ENCODE measurements at regions not wholly inside any gene's neighbourhood (a gene's known extent, or its start where the extent isn't known, plus 50 kb on each side); places are given as distances from the start of the nearest gene placed in this dataset.

DNA sequence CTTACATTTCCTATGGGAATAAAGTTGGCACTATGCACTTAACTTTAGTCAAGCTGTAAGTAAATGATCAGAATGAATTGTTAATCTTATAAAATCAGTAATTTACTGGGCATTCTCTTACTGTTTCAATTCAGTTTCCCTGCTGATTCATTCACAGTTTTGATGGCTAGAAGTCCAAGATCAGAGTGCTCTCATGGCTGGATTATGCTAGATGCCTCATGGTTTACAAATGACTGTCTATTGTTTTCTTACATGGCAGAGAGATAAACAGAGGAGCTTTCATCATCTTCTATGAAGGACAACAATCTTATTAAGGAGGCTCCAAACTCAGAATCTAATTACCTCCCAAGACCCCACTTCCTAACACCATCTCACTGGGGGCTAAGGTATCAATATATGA, 135.1 kb upstream of the CARD18 start:
- peaks cover 0 to 17% of the 10 kb centered on the region in 2 donors for H3K27me3 Mint-ChIP-seq

DNA sequence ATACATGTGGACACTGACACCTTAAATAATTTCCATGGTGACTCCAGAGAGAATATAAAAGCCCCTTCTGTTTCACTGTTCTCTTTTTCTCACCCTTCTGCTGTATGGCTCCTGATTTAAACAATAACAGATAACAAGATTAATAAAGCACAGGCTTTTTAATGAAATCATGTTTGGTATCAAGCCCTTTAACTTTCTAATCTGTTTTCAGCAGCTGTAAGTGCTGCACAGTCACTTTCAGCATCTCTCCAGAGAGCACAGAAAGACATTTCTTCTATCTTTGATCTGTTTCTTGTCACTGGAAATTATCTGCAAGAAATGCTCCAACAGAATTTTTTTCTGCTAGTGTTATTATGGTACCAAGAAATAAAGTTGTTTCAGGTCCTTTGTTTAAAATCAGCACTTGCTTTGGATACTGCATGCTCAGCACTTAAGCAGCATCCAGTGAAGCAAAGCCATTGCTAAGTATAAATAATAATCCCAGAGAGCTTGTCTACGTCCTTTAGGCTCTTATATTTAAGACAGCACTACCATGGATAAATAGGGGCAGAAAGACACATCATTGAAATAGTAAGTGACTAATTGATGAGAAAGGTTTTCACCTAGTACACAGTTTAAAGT, 134.2 kb upstream of the CARD18 start:
- H3K9me3 Mint-ChIP-seq: no peaks in the 10 kb centered on the region
- no peak overlapping the region for H3K4me3 Mint-ChIP-seq
- ATAC-seq (replicated peaks) (no peak), DNase-seq (no peak)
- peaks cover 0 to 17% of the 10 kb centered on the region in 2 donors for H3K27me3 Mint-ChIP-seq
- H3K27ac Mint-ChIP-seq: no peak overlapping the region
- no peaks in the 10 kb centered on the region for H3K4me1 Mint-ChIP-seq (ENCODE audit: low read depth in 2 of 2)
- H3K36me3 Mint-ChIP-seq (ENCODE audit: insufficient read depth): no peaks in the 10 kb centered on the region

More for the DNA sequence above, 135.1 kb upstream of the CARD18 start:
- DNase-seq: no peak
- Mint-ChIP-seq H3K27ac (no peak overlapping the region), H3K4me3 (no peak overlapping the region), H3K36me3 (ENCODE audit: insufficient read depth) (no peaks in the 10 kb centered on the region), H3K9me3 (no peaks in the 10 kb centered on the region), H3K4me1 (ENCODE audit: low read depth in 2 of 2) (no peaks in the 10 kb centered on the region)
- ATAC-seq (replicated peaks): no peak

DNA sequence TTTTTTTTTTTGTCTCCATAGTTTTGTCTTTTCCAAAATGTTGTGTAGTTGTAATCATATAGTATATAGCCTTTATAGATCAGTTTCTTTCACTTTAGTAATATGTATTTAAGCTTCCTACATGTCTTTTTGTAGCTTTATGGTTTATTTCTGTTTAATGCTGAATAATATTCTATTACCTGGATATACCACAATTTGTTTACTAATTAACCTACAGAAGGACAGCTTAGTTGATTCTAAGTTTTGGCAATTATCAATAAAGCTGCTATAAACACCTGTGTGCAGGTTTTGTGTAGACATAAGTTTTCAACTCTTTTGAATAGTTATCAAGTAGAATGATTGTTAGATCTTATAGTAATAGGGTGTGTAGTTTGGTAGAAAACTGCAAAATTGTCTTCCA, 130.3 kb upstream of the CARD18 start:
- Mint-ChIP-seq H3K4me1 (ENCODE audit: low read depth in 2 of 2) (peaks cover 0 to 4% of the 10 kb centered on the region in 2 donors), H3K4me3 (no peak overlapping the region), H3K27me3 (peaks cover 0 to 17% of the 10 kb centered on the region in 2 donors), H3K36me3 (ENCODE audit: insufficient read depth) (no peaks in the 10 kb centered on the region), H3K27ac (no peak overlapping the region), H3K9me3 (no peaks in the 10 kb centered on the region)
- ATAC-seq (replicated peaks) (no peak), DNase-seq (no peak)

DNA sequence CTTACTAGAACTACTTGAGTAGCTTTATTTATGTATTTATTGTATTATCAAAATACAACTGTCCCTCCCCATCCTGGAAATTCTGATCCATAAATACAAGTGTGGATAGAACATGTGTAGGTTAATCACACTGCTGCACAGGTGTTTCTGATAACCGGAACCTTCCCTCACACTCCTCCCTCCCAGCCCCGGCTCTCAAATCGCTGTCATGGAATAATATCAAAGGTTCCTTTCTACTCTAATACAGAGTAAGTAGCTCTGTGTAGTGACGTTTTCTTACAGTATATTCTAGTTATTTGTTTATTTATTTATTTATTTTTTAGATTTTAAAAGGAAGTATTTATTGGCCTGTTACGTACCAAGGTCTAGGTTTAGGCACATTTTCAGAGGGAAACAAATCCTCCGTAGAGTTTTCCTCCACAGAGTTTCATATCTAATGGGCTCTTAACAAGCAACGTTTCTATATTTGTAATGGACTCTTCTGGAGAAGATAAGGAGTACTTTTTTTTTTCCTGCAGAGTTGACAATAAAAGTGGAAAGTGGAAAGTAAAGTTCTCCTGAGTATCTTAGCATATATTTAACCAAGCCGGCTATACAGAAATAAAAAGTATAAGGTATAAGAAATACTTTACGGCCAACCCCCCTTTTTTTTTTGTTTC, 129.0 kb upstream of the CARD18 start:
- Mint-ChIP-seq H3K27me3 (peaks cover 0 to 7% of the 10 kb centered on the region in 2 donors), H3K4me3 (no peak overlapping the region), H3K9me3 (no peaks in the 10 kb centered on the region), H3K27ac (no peak overlapping the region), H3K4me1 (ENCODE audit: low read depth in 2 of 2) (peaks cover 0 to 4% of the 10 kb centered on the region in 2 donors), H3K36me3 (ENCODE audit: insufficient read depth) (no peaks in the 10 kb centered on the region)
- ATAC-seq (replicated peaks) (no peak), DNase-seq (no peak)

DNA sequence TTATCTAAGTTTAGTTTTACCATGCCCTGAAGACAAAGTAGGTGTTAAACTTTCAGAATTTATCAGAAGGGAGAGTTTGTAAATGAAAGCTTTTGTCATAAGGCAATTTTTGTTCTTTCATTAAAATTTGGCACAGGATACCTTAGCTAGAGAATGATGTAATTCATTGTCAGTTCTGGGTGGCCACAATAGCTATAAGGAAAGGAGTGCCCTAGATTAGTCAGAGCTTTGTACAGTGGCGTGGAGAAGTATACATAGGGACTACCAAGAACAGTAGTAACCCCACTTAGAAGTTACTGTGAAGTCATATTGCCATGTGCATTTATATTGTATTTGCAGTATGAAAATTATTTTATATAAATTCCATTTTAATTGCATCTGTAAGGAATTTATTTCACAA, 126.3 kb upstream of the CARD18 start:
- DNase-seq: no peak
- no peaks in the 10 kb centered on the region for H3K9me3 Mint-ChIP-seq
- H3K27me3 Mint-ChIP-seq: peaks cover 0 to 8% of the 10 kb centered on the region in 2 donors
- no peak overlapping the region for H3K27ac Mint-ChIP-seq
- H3K36me3 Mint-ChIP-seq (ENCODE audit: insufficient read depth): no peaks in the 10 kb centered on the region
- H3K4me1 Mint-ChIP-seq (ENCODE audit: low read depth in 2 of 2): peaks cover 0 to 4% of the 10 kb centered on the region in 2 donors
- ATAC-seq (replicated peaks): peak; percentile 26
- no peak overlapping the region for H3K4me3 Mint-ChIP-seq

DNA sequence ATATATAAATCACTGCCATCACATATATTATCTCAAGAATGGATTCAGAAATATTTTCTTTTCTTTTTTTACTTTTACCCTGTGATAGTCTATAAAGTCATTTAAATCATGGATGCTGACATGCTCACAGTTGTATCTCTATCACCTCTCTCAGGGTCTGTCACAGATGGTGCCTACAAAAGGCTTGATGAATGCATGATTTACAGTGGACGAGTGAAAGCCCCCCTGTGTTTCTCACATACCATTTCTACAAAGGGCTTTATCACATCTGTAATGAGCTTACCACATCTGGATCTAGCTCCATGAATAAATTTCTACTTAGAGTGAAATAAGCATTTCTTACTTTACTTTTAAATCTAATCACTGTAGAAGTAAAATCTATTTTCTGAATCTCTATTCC, 121.4 kb upstream of the CARD18 start:
- Mint-ChIP-seq H3K4me1 (ENCODE audit: low read depth in 2 of 2) (peaks cover 0 to 4% of the 10 kb centered on the region in 2 donors), H3K27ac (no peak overlapping the region), H3K9me3 (no peaks in the 10 kb centered on the region), H3K27me3 (peaks cover 0 to 7% of the 10 kb centered on the region in 2 donors), H3K36me3 (ENCODE audit: insufficient read depth) (no peaks in the 10 kb centered on the region), H3K4me3 (no peak overlapping the region)
- DNase-seq (no peak), ATAC-seq (replicated peaks) (no peak)

DNA sequence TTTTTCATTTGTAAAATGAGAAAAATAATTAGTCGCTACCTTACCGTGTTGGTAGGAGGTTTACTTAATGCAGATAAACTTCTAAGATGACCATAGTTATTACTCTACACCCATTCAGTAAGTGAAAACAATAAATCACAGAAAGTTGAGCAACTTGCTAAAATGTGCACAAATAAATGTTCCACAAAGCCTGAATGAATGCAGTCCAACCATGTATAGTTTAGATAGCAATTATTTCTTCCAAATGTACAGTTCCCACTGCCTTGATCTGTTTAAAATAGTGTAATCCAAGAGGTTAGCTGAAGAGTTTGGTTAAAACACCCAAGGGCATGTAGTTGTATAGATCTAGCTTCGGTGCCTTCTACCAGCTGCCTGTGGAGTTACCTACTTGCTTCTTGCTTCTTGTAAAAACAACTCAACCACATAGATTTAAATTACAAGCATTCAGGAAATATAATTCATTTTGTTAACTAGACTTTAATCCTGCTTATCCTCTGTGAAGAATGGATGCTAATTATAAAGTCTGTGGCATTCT, 106.3 kb upstream of the CARD18 start:
- Mint-ChIP-seq H3K4me3 (no peak overlapping the region), H3K4me1 (ENCODE audit: low read depth in 2 of 2) (no peaks in the 10 kb centered on the region), H3K27ac (no peak overlapping the region), H3K27me3 (peaks cover 0 to 7% of the 10 kb centered on the region in 2 donors), H3K9me3 (no peaks in the 10 kb centered on the region), H3K36me3 (ENCODE audit: insufficient read depth) (no peaks in the 10 kb centered on the region)
- ATAC-seq (replicated peaks) (no peak), DNase-seq (no peak)

DNA sequence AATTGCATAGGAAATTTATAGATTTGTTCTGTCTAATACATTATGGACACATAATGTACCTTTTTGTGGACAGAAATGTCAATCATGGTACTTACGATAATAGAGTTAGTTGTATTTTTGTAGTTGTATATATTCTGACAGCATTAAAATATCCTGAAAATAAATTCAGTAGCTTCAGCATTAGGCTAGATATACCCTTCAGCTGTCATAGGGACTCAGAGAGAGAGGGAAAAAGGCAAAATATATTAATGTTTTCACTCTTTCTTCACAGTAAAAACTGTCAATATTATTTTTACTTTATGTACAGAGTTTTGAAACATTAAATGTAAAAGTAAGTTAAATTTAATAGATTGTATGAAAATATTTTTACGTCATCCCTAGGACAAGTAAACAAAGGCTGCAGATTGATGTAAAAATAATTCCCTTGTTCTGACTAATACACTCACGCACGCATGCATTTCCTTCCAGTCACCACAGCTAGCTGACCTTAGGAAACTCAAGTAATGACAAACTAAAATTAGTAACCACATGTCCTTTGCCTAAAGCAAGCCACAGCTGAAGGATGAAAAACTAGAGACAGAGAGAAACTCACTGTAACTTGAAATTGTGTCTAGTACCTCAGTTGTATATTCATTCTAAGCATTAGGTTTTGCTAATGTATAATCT, 104.7 kb upstream of the CARD18 start:
- ATAC-seq (replicated peaks) (no peak), DNase-seq (no peak)
- H3K4me3 Mint-ChIP-seq: no peak overlapping the region
- peaks cover 0 to 8% of the 10 kb centered on the region in 2 donors for H3K27me3 Mint-ChIP-seq
- no peak overlapping the region for H3K27ac Mint-ChIP-seq
- H3K36me3 Mint-ChIP-seq (ENCODE audit: insufficient read depth): no peaks in the 10 kb centered on the region
- H3K4me1 Mint-ChIP-seq (ENCODE audit: low read depth in 2 of 2): no peaks in the 10 kb centered on the region
- no peaks in the 10 kb centered on the region for H3K9me3 Mint-ChIP-seq

DNA sequence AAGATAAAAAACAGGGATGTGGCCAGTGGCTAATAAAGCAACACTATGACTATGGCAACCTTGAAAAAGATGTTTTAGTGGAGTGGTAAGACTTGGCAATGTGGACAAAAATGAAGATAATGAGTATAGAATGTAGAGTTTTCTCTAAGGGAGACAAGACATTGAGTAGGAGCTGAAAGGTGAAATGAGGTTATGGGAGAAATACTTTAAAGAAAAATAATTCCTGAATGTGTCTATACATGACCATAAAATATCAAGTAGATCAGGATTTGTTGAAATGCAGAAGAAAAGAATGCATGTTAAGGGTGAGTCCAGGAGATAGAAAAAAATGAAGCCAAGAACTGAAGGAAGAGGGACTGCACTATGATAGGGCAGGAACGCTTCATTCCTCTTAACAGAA, 101.6 kb upstream of the CARD18 start:
- H3K9me3 Mint-ChIP-seq: no peaks in the 10 kb centered on the region
- no peaks in the 10 kb centered on the region for H3K36me3 Mint-ChIP-seq (ENCODE audit: insufficient read depth)
- no peak overlapping the region for H3K27ac Mint-ChIP-seq
- peaks cover 8 to 9% of the 10 kb centered on the region in 2 donors for H3K27me3 Mint-ChIP-seq
- DNase-seq (no peak), ATAC-seq (replicated peaks) (no peak)
- H3K4me1 Mint-ChIP-seq (ENCODE audit: low read depth in 2 of 2): no peaks in the 10 kb centered on the region
- no peak overlapping the region for H3K4me3 Mint-ChIP-seq

DNA sequence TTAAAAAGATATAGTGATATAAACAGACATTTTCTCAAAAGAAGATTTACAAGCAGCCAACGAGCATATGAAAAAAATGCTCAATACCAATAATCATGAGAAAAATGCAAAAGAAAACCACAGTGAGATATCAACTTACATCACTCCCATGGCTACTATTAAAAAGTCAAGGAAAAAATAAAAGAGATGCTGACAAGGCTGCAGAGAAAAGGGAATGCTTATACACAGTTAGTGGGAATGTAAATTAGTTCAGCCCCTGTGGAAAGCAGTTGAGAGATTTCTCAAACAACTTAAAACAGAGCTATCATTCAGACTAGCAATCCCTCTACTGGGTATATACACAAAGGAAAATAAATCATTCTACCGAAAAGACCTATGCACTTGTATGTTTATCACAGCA, 97.1 kb upstream of the CARD18 start:
- no peaks in the 10 kb centered on the region for H3K9me3 Mint-ChIP-seq
- ATAC-seq (replicated peaks) (no peak), DNase-seq (no peak)
- H3K4me3 Mint-ChIP-seq: no peak overlapping the region
- H3K36me3 Mint-ChIP-seq (ENCODE audit: insufficient read depth): no peaks in the 10 kb centered on the region
- peaks cover 8 to 17% of the 10 kb centered on the region in 2 donors for H3K27me3 Mint-ChIP-seq
- no peaks in the 10 kb centered on the region for H3K4me1 Mint-ChIP-seq (ENCODE audit: low read depth in 2 of 2)
- H3K27ac Mint-ChIP-seq: no peak overlapping the region

DNA sequence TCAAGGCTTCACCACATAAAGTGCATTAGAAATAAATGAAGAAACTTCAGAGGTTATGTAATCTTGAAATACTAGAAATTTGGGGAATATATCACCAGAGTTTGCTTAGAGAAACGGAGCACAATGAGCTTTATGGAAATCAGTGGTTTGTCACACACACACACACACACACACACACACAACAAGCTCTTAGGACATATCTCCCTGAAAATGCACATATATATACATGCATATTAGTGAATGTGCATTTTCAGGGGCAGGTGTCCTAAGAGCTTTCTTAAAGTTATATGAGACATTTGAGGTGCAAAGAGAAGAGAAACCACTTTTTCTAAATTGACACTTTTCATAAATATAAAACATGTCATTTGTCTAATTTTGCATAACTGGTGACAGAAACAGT, 93.7 kb upstream of the CARD18 start:
- H3K4me1 Mint-ChIP-seq (ENCODE audit: low read depth in 2 of 2): no peaks in the 10 kb centered on the region
- H3K36me3 Mint-ChIP-seq (ENCODE audit: insufficient read depth): no peaks in the 10 kb centered on the region
- no peaks in the 10 kb centered on the region for H3K9me3 Mint-ChIP-seq
- H3K27me3 Mint-ChIP-seq: peaks cover 18 to 39% of the 10 kb centered on the region in 2 donors
- DNase-seq (no peak), ATAC-seq (replicated peaks) (no peak)
- H3K4me3 Mint-ChIP-seq: no peak overlapping the region
- no peak overlapping the region for H3K27ac Mint-ChIP-seq

DNA sequence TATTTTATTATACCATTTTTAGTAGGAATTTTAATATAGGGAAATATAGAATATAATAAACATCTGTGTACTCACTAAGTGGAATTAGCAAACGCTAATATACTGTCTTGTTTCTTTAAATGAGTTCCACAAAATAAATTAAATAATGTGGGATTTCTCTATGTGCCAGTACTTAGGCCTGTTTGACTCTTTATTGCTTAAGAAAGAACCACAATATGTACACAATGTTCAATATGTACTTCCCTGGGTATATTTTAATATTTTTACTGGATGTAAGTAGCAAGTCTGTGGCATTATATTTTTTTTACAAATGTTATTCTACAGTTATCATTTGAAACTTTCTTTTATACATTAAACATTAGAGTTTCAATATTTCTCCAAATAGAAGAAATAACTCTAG, 92.5 kb upstream of the CARD18 start:
- Mint-ChIP-seq H3K27me3 (peaks cover 18 to 40% of the 10 kb centered on the region in 2 donors), H3K9me3 (no peaks in the 10 kb centered on the region), H3K27ac (no peak overlapping the region), H3K4me1 (ENCODE audit: low read depth in 2 of 2) (no peaks in the 10 kb centered on the region), H3K36me3 (ENCODE audit: insufficient read depth) (no peaks in the 10 kb centered on the region), H3K4me3 (no peak overlapping the region)
- ATAC-seq (replicated peaks) (no peak), DNase-seq (no peak)

DNA sequence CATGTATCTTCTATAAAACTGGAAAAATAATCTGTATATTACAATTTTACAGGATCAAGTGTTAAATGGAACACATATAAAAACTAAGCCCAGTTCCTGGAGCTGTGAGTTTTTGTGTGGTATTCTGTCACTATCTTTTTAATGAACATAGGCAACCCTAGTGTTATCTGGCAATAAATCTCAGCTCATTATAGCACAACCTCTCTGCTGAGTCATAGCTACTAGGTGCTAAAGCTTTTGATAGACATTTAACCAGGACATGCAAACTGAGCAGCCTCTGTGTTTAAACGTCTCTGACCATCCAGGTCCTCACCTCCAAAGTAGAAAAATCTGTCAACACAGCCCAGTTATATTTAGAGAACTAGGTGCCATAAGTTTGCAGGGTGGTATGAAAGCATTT, 91.0 kb upstream of the CARD18 start:
- ATAC-seq (replicated peaks) (no peak), DNase-seq (no peak)
- no peak overlapping the region for H3K27ac Mint-ChIP-seq
- H3K4me3 Mint-ChIP-seq: no peak overlapping the region
- H3K9me3 Mint-ChIP-seq: no peaks in the 10 kb centered on the region
- H3K27me3 Mint-ChIP-seq: peaks cover 18 to 26% of the 10 kb centered on the region in 2 donors
- H3K36me3 Mint-ChIP-seq (ENCODE audit: insufficient read depth): no peaks in the 10 kb centered on the region
- no peaks in the 10 kb centered on the region for H3K4me1 Mint-ChIP-seq (ENCODE audit: low read depth in 2 of 2)

DNA sequence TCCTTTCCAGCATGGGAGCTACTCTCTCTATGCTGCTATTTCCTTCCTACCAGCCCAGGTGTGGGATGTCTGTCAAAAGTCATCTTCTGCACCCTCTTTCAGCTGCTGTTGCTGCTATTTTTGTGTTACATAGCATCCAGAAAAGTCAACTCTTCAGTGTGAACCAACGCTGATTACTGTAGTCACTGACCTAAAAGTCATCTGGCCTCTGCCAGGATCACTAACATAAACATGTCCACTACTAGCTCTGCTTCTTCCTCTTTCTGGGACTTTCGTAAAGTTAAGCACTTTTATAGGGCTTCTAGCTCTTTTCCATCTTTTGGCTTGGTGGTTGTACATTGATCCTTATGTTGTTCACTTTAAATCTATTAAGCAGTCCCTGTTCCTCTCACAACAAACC, 90.2 kb upstream of the CARD18 start:
- ATAC-seq (replicated peaks) (no peak), DNase-seq (no peak)
- Mint-ChIP-seq H3K36me3 (ENCODE audit: insufficient read depth) (no peaks in the 10 kb centered on the region), H3K4me1 (ENCODE audit: low read depth in 2 of 2) (no peaks in the 10 kb centered on the region), H3K27ac (no peak overlapping the region), H3K9me3 (no peaks in the 10 kb centered on the region), H3K27me3 (peaks cover 24 to 29% of the 10 kb centered on the region in 2 donors), H3K4me3 (no peak overlapping the region)

Measured in effector memory CD8-positive, alpha-beta T cell (primary cell).